Activated T-cell treated with anti-CD3 and anti-CD28 coated beads, Interleukin-2, amount 50 U/mL, for 48 hours (primary cell): ENCODE measurements at regions not wholly inside any gene's neighbourhood (a gene's known extent, or its start where the extent isn't known, plus 50 kb on each side); places are given as distances from the start of the nearest gene placed in this dataset.

ENCODE experiments used
- DNase-seq, 2 experiments: peaks; one replicate each; pipeline ENCODE4 v3.0.0-alpha.2; 2020

GRCh38 chr2:195404651-195405050 lies 252.4 kb upstream of the SLC39A10 start:
- DNase-seq: no peak

DNA sequence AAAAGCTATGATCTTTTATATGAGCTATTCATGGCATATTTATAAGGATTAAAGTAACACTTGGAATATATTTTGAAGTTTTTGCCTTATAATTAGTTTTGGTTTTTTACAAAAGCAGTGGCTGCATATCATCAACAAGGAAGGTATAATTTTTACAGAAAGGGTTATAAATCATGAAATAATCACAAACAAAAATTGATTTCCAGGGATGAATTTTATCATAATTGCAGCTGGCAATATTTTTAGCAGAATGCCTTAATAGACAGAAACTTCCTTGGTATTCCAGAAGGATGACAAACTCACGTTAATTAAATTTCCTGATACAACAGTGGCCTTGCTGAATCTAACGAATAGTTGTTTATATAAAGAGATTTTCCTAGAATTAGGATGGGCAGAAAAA lies 260.5 kb upstream of the SLC39A10 start:
- DNase-seq: no peak

GRCh38 chr2:195395362-195395761 lies 261.7 kb upstream of the SLC39A10 start:
- no peak for DNase-seq

- DNase-seq: no peak
Measured at GRCh38 chr2:195392446-195393336, 264.3 kb upstream of the SLC39A10 start.

DNA sequence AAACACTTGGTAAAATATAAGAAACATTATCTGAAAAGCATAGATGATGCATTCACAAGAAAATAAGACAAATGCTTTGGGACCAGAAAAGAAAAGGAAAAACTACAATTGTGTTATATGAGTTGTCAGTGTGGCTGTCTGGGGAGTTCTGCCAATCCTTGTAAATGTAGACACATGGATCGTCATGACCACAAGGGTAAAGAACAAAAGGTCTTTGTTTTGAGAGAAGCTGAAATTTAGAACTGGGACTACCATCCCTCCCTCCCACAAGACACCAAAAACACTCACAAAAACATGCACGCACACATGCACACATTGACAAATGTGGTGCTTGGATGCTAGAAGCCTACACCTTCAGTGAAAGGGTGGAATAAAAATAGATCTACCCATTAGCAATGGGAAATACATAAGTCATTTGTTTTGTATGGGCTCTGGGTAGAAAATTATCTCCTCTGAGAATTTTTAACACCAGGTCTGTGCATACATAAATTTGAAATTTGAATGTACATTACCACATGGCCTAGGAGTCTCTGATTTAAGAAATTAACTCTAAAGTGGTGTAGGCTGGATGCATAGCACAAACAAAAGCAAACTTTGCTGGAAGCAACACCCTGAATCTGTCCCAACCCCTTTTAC lies 266.2 kb upstream of the SLC39A10 start:
- no peak for DNase-seq

GRCh38 chr2:195388028-195388427 lies 269.0 kb upstream of the SLC39A10 start:
- no peak for DNase-seq

GRCh38 chr2:195382186-195382585 lies 274.8 kb upstream of the SLC39A10 start:
- no peak for DNase-seq

DNA sequence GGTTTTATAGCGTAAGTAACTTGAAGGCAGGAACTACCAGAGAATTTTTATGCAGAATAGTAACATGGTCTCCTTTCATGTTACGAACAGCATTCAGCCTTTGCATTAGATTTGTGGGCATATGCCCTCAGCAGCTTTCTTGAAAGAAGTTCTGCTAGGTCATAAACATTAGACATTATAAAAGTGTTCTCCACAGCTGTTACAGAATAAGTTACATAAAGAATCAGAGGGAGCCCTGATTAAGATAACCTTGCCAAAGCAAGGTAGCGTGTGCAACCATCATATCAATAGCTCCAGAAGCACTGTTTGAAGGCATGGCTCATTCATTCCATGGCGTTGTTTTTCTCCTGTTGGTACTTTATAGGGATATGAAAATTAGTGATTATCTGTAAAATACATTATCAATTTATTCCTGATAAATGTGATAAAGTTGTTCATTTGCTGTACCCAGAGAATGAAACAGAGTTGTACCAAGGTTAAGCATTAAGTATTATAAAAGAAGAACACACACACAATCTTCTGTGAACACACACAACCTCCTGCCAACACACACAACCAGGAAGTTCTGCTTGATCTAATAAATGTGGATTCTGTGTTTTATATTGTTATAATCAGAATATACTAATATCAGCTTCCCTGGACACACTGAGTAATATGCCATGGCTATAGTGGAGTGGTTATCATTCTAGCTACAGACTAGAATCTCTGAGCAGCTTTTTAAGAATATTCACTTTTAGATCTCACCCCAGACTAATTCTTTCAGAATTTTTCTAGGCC lies 286.7 kb upstream of the SLC39A10 start:
- no peak for DNase-seq

DNA sequence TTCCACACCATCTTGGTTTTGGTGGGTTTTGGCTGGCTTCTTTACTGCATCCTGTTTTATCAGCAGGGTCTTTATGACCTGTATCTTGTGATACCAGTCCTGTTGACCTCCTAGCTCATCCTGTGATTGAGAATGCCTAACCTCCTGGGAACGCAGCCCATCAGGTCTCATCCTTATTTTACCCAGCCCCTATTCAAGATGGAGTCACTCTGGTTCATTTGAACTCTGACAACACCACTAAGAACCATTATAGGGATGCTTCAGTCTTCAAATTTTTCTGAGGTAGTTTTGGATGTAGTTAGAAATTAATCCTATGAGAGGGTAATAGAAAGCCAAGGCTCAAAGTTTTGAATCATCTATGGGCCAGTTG lies 287.8 kb upstream of the SLC39A10 start:
- DNase-seq: no peak

DNA sequence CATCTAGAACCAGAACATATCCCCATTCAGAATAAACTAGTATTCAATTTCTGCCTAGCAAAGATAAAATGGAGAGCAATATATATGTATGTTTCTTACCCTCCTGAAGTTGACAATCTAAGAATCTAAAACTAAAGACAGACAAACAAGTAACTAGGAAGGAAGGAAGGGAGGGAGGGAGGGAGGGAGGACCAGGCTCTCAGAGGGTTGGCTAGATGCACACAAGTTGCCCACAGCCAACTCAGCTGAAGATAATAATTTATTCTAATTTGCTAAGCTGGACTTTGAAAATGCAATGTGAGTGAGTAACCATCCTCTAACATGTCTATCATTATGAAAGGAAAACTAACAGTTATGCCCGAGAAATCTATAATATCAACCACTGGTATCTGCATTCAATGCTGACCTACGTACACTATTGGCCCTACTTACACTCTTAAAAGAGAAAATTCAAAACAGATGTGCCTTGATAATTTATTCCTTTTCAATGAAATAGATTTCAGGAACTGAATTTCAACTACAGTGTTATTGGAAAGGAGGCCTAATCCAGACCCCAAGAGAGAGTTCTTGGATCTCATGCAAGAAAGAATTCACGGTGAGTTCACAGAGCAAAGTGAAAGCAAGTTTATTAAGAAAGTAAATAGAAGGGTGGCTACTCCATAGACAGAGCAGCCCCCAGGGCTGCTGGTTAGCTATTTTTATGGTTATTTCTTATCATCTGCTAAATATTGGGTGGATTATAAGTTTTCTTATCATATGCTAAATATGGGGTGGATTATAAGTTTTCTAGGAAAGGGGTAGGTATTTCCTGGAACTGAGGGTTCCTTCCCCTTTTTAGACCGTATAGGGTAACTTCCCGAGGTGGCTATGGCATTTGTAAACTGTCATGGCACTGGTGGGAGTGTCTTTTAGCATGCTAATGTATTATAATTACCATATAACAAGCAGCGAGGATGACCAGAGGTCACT lies 288.5 kb upstream of the SLC39A10 start:
- DNase-seq: no peak

GRCh38 chr2:195367809-195368208 lies 289.2 kb upstream of the SLC39A10 start:
- no peak for DNase-seq

- DNase-seq: no peak
Measured at GRCh38 chr2:195364015-195364965, 292.7 kb upstream of the SLC39A10 start.

- DNase-seq: no peak
Measured at GRCh38 chr2:195363496-195363895, 293.5 kb upstream of the SLC39A10 start.

GRCh38 chr2:195360242-195360641 lies 296.8 kb upstream of the SLC39A10 start:
- no peak for DNase-seq

GRCh38 chr2:195359043-195359735 lies 297.8 kb upstream of the SLC39A10 start:
- DNase-seq: no peak

DNA sequence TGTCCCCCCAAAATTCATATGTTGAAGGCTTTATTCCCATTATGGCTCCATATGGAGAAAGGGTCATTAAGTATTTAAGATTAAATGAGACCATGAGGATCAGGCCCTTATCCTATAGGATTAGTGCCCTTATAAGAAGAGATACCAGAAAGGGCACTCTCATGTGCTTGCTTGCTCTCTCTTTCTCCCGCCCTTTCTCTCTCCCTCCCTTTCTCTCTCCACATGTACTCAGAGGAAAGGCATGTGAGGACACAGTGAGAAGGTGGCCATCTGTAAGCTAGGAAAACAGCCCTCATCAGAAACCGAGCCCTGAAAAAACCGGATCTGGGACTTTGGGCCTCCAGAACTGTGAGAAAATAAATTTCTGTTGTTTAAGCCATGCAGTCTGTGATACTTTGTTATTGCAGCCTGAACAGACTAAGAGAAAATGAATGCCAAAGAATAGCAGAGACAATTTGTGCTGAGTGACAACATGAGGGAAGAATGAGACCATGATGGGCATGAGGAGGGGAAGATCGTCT lies 300.0 kb upstream of the SLC39A10 start:
- DNase-seq: no peak

DNA sequence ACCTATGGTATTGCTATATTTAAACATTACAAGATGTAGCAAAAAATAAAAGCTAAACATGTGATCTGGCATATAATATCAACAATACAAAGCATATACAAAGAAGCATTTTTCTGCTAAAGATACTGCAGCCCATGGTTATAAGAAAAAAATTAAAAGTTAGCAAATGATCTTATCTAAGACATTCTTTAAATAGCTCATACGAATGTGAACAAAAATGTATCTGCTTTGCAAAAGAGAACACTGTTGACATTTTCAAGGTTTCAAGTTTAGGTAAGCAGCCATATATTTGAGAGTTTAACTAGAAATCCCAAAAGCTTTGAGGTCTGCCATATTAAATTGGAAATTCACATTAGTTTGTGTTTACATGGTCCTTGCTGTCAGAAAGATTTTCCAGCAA lies 301.0 kb upstream of the SLC39A10 start:
- no peak for DNase-seq

DNA sequence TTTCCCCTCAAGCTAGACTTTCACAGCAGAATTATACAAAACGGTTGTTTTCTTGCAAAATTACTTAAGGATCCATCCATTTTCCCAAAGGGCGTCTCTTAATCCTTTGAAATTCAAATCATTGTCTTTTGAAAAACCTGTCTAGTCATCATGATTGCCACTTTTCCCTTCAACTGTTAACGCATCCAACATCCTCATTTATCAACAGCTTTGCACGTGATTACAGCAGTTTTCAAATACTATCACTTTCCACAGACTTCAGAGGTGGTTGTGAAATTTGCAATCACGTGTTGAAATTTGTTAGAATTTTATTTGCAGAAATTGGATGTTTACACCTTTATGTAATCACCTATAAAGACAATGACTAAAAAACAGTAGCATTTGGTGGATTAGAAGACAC lies 304.4 kb upstream of the SLC39A10 start:
- no peak for DNase-seq

GRCh38 chr2:195343942-195344530 lies 313.0 kb upstream of the SLC39A10 start:
- DNase-seq: no peak

GRCh38 chr2:195343540-195343939 lies 313.5 kb upstream of the SLC39A10 start:
- no peak for DNase-seq
